Liver (tissue), 8 donors: ENCODE measurements at regions not wholly inside any gene's neighbourhood (a gene's known extent, or its start where the extent isn't known, plus 50 kb on each side); places are given as distances from the start of the nearest gene placed in this dataset.

Experiments
- DNase-seq: peaks from one replicate; pipeline ENCODE4 v3.0.0-alpha.2; 2017; ENCODE audit warnings: low spot score
- H3K27ac ChIP-seq, 2 donors: one replicate each; pipeline ENCODE4 v1.7.0; 2013; ENCODE audit warnings: inconsistent platforms in 2 of 2, low read length in 2 of 2, control low read depth in 1 of 2, low read depth in 1 of 2, mild to moderate bottlenecking in 1 of 2
- H3K27me3 ChIP-seq, 4 donors: one replicate each; pipeline versions ENCODE4 v1.6.1 to v1.7.0; 2013; ENCODE audit warnings: low read length in 3 of 4, inconsistent platforms in 1 of 4, mild to moderate bottlenecking in 1 of 4, moderate library complexity in 1 of 4; ENCODE audit not compliant: control insufficient read depth in 4 of 4, insufficient read depth in 4 of 4
- H3K36me3 ChIP-seq, 4 donors: one replicate each; pipeline versions ENCODE4 v1.6.1 to v1.7.0; 2013; ENCODE audit warnings: low read length in 3 of 4, mild to moderate bottlenecking in 3 of 4, low read depth in 1 of 4, moderate library complexity in 1 of 4; ENCODE audit not compliant: control insufficient read depth in 4 of 4, insufficient read depth in 3 of 4
- H3K4me1 ChIP-seq, 4 donors: one replicate each; pipeline versions ENCODE4 v1.6.1 to v1.7.0; 2013; ENCODE audit warnings: low read length in 3 of 4, mild to moderate bottlenecking in 3 of 4, moderate library complexity in 1 of 4; ENCODE audit not compliant: control insufficient read depth in 4 of 4, insufficient read depth in 4 of 4
- H3K4me3 ChIP-seq, 3 donors: one replicate each; pipeline versions ENCODE4 v1.6.1 to v1.7.0; 2013; ENCODE audit warnings: low read length in 3 of 3, control low read depth in 1 of 3, low read depth in 1 of 3, mild to moderate bottlenecking in 1 of 3
- H3K9ac ChIP-seq, 2 donors: one replicate each; pipeline ENCODE4 v1.7.0; 2013; ENCODE audit warnings: low read length in 2 of 2, mild to moderate bottlenecking in 2 of 2, moderate library complexity in 2 of 2, control low read depth in 1 of 2, low read depth in 1 of 2
- H3K9me3 ChIP-seq, 4 donors: one replicate each; pipeline versions ENCODE4 v1.6.1 to v1.7.0; 2013; ENCODE audit warnings: low read length in 3 of 4; ENCODE audit not compliant: control insufficient read depth in 4 of 4
- EGR1 ChIP-seq, 2 donors: IDR thresholded peaks; 2 replicates each; pipeline ENCODE4 v1.6.1; 2016 to 2018; ENCODE audit warnings: antibody characterized with exemption in 2 of 2, low read depth in 2 of 2
- FOXA1 ChIP-seq: IDR thresholded peaks from 2 replicates; pipeline ENCODE4 v1.6.1; 2016; ENCODE audit warnings: antibody characterized with exemption
- FOXA2 ChIP-seq: IDR thresholded peaks from 2 replicates; pipeline ENCODE4 v1.6.1; 2016; ENCODE audit warnings: antibody characterized with exemption
- HNF4G ChIP-seq: IDR thresholded peaks from 2 replicates; pipeline ENCODE4 v1.6.1; 2016; ENCODE audit warnings: antibody characterized with exemption
- JUND ChIP-seq, 2 donors: IDR thresholded peaks; 2 replicates each; pipeline ENCODE4 v1.6.1; 2016; ENCODE audit warnings: antibody characterized with exemption in 2 of 2
- NR2F2 ChIP-seq: IDR thresholded peaks from 2 replicates; pipeline ENCODE4 v1.6.1; 2016; ENCODE audit warnings: antibody characterized with exemption
- RAD21 ChIP-seq, 2 donors: IDR thresholded peaks; 2 replicates each; pipeline ENCODE4 v1.6.1; 2016; ENCODE audit warnings: antibody characterized with exemption in 2 of 2, mild to moderate bottlenecking in 2 of 2
- RXRA ChIP-seq, 2 donors: IDR thresholded peaks; 2 replicates each; pipeline ENCODE4 v1.6.1; 2017 to 2018; ENCODE audit warnings: antibody characterized with exemption in 2 of 2, mild to moderate bottlenecking in 1 of 2
- SP1 ChIP-seq: IDR thresholded peaks from 2 replicates; pipeline ENCODE4 v1.6.1; 2018; ENCODE audit warnings: antibody characterized with exemption, mild to moderate bottlenecking
- TAF1 ChIP-seq: conservative IDR thresholded peaks from 2 replicates; pipeline ENCODE4 v1.6.1; 2016; ENCODE audit warnings: antibody characterized with exemption, mild to moderate bottlenecking
- YY1 ChIP-seq: IDR thresholded peaks from 2 replicates; pipeline ENCODE4 v1.6.1; 2016; ENCODE audit warnings: antibody characterized with exemption, mild to moderate bottlenecking
- WGBS: extraction: QIAGEN DNeasy Blood & Tissue Kit; methylation state at CpG from one replicate; pipeline ENCODE4 v1.1.7; 2013; 5-methylcytosine and 5-hydroxymethylcytosine counted together
- TF ChIP-seq, protein P1 (sequence below): IDR thresholded peaks from 2 replicates; pipeline ENCODE4 v1.6.1; 2016; ENCODE audit warnings: antibody characterized with exemption, mild to moderate bottlenecking
- TF ChIP-seq, protein P2 (sequence below): fragments of 150-350 bp; IDR thresholded peaks from 2 replicates; pipeline ENCODE4 v1.5.1; 2017; ENCODE audit warnings: improper control_type of control experiment, low read depth, low read length; ENCODE audit not compliant: missing input control
- TF ChIP-seq, protein P3 (sequence below): IDR thresholded peaks from 2 replicates; pipeline ENCODE4 v1.6.1; 2016; ENCODE audit warnings: antibody characterized with exemption
- TF ChIP-seq, protein P4 (sequence below): IDR thresholded peaks from 2 replicates; pipeline ENCODE4 v1.6.1; 2016; ENCODE audit warnings: antibody characterized with exemption
- TF ChIP-seq, protein P5 (sequence below): IDR thresholded peaks from 2 replicates; pipeline ENCODE4 v1.6.1; 2016; ENCODE audit warnings: antibody characterized with exemption
- donor health status: healthy.
- donor health status: healthy.
- donor health status: healthy.
- donor health status: healthy.
- donor health status: healthy.

DNA sequence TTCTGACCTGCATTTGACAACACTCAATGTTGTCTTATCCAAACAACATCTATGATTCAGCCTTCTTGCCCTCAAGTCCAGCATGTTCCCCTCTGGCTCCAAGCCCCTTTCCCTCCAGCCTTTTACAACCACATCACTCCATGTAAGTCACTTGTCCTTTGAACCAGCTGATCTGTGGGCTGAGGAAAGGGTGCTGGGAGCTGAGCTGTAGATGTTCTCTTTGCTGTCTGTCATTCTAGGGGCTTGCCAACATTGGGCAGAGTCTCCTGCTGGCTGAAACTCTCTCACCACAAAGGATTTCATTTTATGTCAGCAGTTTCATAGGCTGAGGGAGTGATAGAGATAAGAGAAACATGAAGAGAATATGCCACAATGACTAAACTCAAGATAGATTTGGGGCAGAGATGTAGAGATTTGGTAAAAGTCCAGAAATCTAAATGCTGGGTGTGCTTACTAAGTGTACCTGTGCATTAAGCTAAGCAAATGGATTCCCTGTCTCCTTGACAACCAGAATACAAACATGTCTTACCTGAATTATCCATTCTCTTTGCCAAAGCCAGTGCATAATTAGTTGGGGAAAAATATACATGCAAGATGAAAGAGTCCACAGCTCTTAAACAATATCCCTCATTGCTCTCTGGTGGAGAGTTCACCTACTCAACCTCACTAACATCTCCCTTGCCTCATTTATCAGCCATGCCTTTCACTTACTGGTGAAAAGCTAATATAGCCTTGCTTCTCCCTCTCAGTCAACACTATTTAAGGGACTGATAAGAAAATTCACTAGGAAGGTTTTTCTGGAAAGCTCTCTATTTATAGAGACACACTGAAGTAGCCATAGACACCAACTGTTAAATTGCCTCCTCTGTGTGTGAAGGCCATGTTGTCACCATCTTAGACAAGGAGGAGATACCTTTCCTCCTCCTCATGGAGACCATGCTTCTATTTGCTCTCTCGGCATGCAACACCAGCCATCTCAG, 175.5 kb upstream of the SERP2 start:
- no peaks in the 10 kb centered on the region for H3K36me3 ChIP-seq
- H3K4me3 ChIP-seq: no peak overlapping the region
- no peaks in the 10 kb centered on the region for H3K27me3 ChIP-seq
- H3K9ac ChIP-seq: no peak overlapping the region
- DNase-seq: no peak
- 95% methylated on average over 1 of the region's 1 CpG for WGBS
- peaks cover 4 to 11% (median 6%) of the 10 kb centered on the region in 4 donors for H3K4me1 ChIP-seq
- TF ChIP-seq RXRA (IDR thresholded peaks at IDR 0.05) (no peak), YY1 (no peak), NR2F2 (no peak), JUND (IDR thresholded peaks at IDR 0.05) (no peak), HNF4G (no peak), FOXA2 (no peak)
- TF ChIP-seq, protein P1, sequence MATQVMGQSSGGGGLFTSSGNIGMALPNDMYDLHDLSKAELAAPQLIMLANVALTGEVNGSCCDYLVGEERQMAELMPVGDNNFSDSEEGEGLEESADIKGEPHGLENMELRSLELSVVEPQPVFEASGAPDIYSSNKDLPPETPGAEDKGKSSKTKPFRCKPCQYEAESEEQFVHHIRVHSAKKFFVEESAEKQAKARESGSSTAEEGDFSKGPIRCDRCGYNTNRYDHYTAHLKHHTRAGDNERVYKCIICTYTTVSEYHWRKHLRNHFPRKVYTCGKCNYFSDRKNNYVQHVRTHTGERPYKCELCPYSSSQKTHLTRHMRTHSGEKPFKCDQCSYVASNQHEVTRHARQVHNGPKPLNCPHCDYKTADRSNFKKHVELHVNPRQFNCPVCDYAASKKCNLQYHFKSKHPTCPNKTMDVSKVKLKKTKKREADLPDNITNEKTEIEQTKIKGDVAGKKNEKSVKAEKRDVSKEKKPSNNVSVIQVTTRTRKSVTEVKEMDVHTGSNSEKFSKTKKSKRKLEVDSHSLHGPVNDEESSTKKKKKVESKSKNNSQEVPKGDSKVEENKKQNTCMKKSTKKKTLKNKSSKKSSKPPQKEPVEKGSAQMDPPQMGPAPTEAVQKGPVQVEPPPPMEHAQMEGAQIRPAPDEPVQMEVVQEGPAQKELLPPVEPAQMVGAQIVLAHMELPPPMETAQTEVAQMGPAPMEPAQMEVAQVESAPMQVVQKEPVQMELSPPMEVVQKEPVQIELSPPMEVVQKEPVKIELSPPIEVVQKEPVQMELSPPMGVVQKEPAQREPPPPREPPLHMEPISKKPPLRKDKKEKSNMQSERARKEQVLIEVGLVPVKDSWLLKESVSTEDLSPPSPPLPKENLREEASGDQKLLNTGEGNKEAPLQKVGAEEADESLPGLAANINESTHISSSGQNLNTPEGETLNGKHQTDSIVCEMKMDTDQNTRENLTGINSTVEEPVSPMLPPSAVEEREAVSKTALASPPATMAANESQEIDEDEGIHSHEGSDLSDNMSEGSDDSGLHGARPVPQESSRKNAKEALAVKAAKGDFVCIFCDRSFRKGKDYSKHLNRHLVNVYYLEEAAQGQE: no peak
- TF ChIP-seq, protein P2, sequence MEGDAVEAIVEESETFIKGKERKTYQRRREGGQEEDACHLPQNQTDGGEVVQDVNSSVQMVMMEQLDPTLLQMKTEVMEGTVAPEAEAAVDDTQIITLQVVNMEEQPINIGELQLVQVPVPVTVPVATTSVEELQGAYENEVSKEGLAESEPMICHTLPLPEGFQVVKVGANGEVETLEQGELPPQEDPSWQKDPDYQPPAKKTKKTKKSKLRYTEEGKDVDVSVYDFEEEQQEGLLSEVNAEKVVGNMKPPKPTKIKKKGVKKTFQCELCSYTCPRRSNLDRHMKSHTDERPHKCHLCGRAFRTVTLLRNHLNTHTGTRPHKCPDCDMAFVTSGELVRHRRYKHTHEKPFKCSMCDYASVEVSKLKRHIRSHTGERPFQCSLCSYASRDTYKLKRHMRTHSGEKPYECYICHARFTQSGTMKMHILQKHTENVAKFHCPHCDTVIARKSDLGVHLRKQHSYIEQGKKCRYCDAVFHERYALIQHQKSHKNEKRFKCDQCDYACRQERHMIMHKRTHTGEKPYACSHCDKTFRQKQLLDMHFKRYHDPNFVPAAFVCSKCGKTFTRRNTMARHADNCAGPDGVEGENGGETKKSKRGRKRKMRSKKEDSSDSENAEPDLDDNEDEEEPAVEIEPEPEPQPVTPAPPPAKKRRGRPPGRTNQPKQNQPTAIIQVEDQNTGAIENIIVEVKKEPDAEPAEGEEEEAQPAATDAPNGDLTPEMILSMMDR: no peak
- H3K27ac ChIP-seq: no peak overlapping the region
- H3K9me3 ChIP-seq: no peaks in the 10 kb centered on the region

DNA sequence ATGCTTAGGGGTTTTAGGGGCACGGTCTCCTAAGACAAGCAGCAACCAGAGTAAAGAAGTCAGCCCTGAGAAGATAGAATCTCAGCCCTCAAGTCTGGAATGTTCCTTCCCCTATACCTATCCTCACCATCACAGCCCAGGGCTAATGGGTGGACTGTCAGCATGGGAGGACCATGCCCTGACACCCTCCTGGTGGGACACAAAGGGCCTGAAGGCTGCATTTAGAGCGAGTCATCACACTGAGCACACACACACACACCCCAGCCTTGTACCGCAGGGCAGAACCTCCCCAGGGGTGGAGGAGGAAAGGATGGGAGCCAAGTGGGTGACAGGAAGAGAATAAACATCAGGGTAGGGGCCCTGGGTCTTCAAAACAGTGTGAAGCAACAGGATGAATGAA, 174.8 kb upstream of the SERP2 start:
- TF ChIP-seq RAD21 (IDR thresholded peaks at IDR 0.05) (no peak), RXRA (IDR thresholded peaks at IDR 0.05) (no peak), EGR1 (IDR thresholded peaks at IDR 0.05; ENCODE audit: low read depth in 2 of 2) (no peak), YY1 (no peak), NR2F2 (no peak), JUND (IDR thresholded peaks at IDR 0.05) (no peak), FOXA1 (no peak), FOXA2 (no peak), HNF4G (no peak), TAF1 (no peak), SP1 (no peak)
- TF ChIP-seq, protein P1: no peak
- TF ChIP-seq, protein P2: no peak
- TF ChIP-seq, protein P3, sequence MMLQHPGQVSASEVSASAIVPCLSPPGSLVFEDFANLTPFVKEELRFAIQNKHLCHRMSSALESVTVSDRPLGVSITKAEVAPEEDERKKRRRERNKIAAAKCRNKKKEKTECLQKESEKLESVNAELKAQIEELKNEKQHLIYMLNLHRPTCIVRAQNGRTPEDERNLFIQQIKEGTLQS: no peak
- TF ChIP-seq, protein P4, sequence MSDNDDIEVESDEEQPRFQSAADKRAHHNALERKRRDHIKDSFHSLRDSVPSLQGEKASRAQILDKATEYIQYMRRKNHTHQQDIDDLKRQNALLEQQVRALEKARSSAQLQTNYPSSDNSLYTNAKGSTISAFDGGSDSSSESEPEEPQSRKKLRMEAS: no peak
- TF ChIP-seq, protein P5, sequence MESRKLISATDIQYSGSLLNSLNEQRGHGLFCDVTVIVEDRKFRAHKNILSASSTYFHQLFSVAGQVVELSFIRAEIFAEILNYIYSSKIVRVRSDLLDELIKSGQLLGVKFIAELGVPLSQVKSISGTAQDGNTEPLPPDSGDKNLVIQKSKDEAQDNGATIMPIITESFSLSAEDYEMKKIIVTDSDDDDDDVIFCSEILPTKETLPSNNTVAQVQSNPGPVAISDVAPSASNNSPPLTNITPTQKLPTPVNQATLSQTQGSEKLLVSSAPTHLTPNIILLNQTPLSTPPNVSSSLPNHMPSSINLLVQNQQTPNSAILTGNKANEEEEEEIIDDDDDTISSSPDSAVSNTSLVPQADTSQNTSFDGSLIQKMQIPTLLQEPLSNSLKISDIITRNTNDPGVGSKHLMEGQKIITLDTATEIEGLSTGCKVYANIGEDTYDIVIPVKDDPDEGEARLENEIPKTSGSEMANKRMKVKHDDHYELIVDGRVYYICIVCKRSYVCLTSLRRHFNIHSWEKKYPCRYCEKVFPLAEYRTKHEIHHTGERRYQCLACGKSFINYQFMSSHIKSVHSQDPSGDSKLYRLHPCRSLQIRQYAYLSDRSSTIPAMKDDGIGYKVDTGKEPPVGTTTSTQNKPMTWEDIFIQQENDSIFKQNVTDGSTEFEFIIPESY: no peak
- H3K4me3 ChIP-seq: no peak overlapping the region
- no peak for DNase-seq
- no peak overlapping the region for H3K9ac ChIP-seq
- no peaks in the 10 kb centered on the region for H3K36me3 ChIP-seq
- no peaks in the 10 kb centered on the region for H3K9me3 ChIP-seq
- no peak overlapping the region for H3K27ac ChIP-seq
- H3K4me1 ChIP-seq: peaks cover 0 to 4% (median under 1%) of the 10 kb centered on the region in 4 donors
- WGBS: 93% methylated on average over 3 of the region's 3 CpGs
- H3K27me3 ChIP-seq: no peaks in the 10 kb centered on the region
